Ovary (tissue), 3 donors: ENCODE measurements at regions not wholly inside any gene's neighbourhood (a gene's known extent, or its start where the extent isn't known, plus 50 kb on each side); places are given as distances from the start of the nearest gene placed in this dataset.

Experiments
- POLR2A ChIP-seq: fragments of 450-650 bp; IDR thresholded peaks from one replicate; pipeline ENCODE4 v1.6.1; 2017; ENCODE audit warnings: antibody characterized with exemption, mild to moderate bottlenecking, moderate library complexity
- TF ChIP-seq, protein P1 (sequence below), 3 donors: fragments of 450-650 bp in 2 of 3; fragments of 200-600 bp in 1 of 3; IDR thresholded peaks; one replicate each; pipeline versions ENCODE4 v1.5.1 to v1.8.0; 2016 to 2022; ENCODE audit warnings: antibody characterized with exemption in 3 of 3, mild to moderate bottlenecking in 1 of 3
- donor health status: DM: no; HTN: no; CAD: no.

DNA sequence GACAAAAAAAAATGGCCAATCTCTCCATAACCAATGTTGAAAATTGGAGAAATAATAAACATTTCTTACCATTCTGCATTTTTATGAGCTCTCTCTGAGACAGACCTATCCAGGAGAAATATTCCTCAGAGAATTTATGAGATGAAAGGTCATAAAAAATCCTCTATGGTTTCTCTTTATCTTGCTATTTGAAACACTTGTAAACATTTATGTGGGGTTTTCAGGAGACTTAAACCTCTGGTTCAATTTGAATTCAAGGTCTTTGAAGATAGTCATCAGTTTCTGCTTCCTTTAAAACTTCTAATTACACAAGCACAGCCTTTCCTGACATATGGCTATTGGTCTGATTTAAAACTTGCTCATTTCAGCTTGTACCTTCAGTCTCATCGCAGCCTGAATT is 78.5 kb upstream of the APBB1IP start:
- TF ChIP-seq, protein P1, sequence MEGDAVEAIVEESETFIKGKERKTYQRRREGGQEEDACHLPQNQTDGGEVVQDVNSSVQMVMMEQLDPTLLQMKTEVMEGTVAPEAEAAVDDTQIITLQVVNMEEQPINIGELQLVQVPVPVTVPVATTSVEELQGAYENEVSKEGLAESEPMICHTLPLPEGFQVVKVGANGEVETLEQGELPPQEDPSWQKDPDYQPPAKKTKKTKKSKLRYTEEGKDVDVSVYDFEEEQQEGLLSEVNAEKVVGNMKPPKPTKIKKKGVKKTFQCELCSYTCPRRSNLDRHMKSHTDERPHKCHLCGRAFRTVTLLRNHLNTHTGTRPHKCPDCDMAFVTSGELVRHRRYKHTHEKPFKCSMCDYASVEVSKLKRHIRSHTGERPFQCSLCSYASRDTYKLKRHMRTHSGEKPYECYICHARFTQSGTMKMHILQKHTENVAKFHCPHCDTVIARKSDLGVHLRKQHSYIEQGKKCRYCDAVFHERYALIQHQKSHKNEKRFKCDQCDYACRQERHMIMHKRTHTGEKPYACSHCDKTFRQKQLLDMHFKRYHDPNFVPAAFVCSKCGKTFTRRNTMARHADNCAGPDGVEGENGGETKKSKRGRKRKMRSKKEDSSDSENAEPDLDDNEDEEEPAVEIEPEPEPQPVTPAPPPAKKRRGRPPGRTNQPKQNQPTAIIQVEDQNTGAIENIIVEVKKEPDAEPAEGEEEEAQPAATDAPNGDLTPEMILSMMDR (IDR thresholded peaks at IDR 0.05) = no peak
- TF ChIP-seq POLR2A = no peak
